Stimulated activated CD4-positive, alpha-beta T cell treated with anti-CD3 and anti-CD28 coated beads, Interleukin-1b, Interleukin-23, amount 100 ng/mL, for 1 hour (primary cell): ENCODE measurements at regions not wholly inside any gene's neighbourhood (a gene's known extent, or its start where the extent isn't known, plus 50 kb on each side); places are given as distances from the start of the nearest gene placed in this dataset.
"Not testable (repeated sequence)": the region's sequence is repeated elsewhere in the genome, so short reads cannot be mapped to it uniquely, and the experiment has no call there.

ENCODE experiments used
- DNase-seq, 2 donors: peaks; one replicate each; pipeline ENCODE4 v3.0.0-alpha.2; 2020; ENCODE audit warnings: low read depth in 2 of 2

DNA sequence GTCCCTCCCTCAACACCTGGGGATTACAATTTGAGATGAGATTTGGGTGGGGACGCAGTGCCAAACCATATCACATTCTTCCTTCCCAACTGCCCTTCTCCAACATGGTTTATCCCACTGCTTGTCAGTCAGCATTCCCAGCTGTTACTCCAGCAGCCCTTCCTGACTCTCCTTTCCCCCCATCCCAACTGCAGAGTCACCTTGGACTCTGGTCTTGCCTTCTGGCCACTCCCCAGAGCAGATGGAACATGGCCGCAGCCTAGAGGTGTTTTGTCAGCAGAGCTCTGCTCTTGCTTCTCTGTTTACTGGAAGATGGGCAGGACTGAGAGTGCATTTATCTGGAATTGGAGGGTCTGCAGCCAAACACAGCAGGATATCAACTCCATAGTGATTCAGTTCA lies 51.2 kb upstream of the MEX3C start:
- DNase-seq: no peak

DNA sequence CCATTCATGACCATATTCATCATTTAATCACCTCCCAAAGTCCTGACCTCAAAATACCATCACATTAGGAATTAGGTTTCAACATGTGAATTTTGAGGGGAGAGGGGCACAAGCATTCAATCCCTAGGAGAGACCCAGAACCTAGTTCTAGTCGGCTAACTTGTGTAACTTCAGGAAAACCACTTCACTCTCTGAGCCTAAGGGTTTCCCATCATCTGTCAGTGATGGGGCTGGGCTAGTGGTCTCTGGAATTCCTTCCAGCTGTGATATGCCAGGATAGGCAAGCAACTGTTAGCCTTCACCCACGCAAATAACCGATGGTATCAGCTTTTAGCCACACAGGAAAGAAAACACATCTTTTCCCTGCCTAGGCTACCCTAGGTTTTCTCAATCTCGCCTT lies 52.5 kb upstream of the MEX3C start:
- DNase-seq: no peak

DNA sequence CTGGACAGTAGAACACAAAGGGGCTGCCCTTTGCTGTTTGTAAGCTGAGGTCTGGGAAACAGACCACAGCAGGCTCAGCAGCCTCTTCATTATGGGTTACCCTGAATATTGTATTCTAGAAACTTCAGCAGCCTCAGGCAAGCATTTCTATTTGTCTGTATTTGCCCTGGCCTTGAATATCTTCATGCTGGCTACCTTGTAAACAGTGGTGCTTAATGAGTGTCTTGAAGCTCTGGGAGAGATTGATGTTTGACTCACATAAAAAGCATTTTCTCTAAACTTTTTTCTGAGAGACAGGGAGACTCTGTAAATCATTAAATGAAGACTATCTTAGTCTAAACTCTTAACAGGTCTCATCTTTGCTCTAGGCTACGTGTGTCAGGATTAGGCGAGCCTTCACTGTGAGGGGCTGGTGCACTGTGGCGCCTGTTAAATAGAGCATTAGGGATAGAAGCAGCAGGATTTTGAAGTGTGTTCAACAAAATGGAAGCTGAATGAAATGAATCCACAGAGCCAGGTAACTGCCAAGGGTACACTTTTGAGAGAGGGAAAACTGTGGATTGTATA lies 53.1 kb upstream of the MEX3C start:
- no peak for DNase-seq

DNA sequence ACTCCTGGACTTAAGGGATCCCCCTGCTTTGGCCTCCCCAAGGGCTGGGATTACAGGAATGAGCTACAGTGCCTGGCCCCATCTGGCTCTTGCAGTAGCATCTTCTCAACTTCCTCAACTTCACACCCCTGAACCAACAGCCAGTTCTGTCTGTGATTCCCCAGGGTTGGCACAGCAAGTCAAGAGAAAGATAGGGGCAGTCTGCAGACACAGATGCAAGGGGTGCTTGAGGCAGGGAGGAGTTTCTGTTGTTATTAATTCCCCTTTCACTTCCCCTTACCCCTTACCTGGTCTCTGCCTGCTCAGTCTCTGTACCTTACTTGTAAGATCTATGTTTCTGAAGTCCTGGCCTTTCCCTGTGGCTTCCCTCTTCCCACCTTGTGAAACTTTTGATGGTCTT lies 54.1 kb upstream of the MEX3C start:
- no peak for DNase-seq

DNA sequence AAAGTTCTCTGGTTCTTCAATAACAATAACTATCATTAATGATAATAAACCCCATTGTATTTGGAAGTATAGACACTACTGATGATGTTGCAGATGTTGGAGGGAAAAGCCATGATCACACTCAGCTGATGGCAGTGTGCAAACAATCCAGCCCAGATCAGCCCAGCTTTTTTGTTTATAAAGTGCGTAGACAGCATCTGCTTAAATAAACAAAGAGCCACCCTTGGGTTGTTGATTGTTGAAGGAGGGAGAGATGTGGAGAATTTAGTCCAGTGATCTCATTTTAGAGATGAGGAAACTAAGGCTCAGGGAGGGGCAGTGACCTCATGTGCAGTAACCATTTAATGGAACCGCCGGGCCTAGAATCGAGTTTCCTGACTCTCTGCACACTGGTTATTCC lies 56.0 kb upstream of the MEX3C start:
- no peak for DNase-seq

DNA sequence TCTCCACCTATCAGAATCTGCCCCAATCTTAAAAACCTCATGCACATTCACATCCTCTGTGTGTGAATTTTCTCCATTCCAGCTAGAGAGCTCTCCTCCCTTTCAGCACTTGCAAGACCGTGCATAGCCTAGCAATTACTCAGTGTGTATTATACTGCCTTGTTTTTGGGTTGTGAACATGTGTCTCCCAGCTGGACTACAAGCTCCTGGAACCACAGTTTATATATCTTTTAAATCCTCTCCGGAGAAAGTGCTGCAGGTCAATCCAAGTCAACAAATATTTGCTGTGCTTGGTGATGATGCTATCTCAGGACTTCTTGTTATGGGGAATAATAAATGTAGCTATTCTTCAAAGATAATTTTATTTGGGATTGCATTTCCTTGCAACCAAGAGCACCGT lies 58.2 kb upstream of the MEX3C start:
- no peak for DNase-seq

DNA sequence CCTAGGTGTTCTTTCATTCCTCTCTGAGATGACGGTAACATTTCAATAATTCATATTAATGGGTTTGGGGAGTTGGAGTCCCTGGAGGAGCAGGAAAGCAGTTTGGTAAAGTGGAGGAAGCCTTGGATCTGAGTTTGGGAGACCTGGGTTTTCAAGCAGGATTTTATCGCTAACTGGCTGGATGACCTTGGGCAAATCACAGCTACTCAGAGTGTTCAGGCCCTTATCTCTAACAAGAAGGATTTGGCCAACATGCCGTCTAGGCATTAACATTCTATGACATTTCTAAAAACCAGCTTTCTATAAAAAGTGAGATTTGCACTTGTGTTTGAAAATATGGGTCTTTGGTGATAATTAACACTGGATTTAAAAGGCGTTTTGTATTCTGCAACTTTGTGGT lies 59.7 kb upstream of the MEX3C start:
- no peak for DNase-seq

DNA sequence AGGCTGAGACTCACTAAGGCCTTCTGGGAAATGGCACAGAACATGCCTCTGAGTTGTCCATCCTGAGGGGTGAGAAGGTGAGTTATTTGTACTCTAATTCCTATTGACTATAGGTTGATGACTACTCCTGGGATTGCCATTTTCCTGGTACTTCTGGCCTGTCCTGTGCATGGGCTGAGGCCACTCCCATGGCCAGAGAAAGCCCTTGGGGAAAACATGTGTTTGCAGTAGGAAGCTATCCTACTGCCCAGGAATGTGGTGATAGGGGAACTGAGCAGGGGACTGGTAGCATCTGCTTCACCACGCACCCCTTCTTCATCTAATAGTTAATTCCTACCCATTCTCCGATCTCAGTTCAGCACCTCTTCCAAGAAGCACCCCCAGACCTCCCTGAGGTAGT lies 62.6 kb upstream of the MEX3C start:
- DNase-seq: no peak

DNA sequence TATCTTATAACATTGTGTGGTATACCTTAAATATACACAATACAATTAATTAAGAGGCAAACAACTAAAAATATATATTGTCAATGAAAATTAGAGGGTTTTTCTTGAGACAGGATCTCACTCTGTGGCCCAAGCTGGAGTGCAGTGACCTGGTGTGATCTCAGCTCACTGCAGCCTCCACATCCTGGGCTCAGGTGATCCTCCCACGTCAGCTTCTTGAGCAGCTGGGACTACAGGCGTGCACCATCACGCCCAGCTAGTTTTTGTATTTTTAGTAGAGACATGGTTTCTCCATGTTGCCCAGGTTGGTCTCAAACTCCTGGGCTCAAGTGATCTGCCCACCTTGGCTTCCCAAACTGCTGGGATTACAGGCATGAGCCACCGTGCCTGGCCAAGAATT lies 68.6 kb upstream of the MEX3C start:
- DNase-seq: not testable (repeated sequence)

DNA sequence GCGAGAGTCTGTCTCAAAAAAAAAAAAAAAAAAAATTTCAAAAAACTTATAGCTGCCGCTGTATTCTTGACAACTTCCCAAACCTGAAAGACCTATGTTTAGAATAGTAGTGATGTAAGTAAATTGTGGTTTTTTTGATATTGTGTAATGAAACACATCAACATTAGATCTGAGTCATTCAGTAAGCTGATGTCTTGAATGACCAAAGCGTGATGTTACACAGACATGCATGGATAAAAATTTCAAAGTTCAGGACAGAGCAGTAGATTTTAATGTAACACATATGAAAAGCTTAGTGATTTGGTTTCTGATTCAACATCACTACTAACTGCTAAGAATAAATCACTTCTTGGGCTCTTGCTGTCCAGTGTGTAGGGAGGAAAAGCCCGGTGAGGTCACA lies 69.3 kb upstream of the MEX3C start:
- no peak for DNase-seq

DNA sequence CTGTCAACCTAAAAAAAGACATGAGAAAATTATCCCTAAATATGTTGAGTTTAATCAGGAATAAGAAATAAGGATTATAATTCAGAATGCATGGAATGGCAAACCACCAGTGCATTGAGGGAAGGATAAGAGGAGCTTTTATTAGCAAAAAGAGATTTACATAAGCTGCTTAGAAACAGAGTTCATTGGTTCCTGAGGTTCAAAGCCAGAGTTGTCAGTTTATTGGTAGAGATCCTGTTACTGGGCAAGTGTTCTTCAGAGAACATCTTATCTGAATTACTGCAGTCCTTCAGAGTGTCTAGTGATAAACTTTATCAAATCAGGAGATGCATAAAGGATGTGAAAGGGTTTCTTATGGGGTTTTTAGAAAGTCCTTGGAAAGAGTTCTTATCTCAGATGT lies 76.0 kb upstream of the MEX3C start:
- DNase-seq: no peak

DNA sequence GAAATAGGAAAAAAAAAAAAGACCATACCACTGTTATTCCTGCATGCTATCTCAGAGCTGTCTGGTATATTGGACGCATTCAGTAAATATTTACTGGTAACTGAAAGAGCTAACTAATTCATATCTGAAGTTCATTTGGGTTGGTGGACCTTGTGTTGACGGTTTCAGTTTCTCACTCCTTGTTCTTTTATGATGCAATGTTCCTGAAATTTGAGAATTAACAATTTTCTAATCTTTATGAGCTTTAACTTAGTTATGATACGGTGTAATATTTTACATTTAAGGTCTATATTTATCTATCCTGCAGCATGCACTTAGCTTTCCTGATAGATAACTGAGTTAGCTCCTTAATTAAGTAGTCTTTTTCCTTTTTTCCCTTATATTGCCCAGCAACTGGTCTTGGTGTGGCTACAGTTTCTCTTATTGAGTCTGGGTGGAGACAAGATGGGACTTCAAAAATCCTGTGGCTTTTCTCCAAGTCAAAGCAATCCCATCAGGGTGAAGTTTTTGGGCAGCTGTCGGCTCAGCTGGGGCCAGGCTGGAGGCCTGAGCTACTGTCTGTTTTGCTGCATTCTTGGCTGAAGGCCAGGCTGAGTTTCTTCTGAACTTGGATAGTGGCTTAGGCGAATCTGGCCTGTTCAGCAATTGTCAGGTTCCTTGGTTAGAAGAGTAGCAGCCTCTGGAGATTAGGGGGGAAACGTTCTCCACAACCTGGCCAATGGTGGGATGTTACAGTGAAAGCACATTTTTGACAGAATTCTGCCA lies 78.4 kb upstream of the MEX3C start:
- no peak for DNase-seq

DNA sequence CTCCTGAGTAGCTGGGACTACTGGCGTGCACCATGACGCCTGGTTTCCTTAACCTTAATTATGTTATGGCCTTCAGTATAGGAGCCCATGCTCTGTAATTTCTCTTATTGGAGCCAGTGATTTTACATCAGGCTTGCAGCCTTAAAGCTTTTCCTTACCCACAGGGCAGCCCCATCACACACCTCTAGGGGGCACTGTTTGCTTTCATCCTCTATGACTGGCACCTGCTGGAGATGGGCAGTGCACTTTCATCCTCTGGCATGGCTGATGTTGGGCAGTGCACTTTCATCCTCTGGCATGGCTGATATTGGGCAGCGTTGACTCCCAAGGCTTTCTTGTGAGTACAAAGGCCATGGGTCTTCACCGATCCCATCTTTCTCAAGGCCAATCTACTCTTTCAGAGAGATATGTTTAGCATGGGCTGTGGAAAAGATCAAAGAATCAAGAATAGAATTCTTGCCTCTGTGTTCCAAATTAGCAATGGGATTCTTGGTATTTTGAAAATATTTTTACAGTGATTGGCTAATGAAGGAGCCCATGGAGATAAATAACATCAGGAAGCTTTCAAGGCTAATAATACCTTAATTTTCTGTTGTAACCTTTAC lies 80.7 kb upstream of the MEX3C start:
- peak in 1 of 2 donors; percentile 3 for DNase-seq

DNA sequence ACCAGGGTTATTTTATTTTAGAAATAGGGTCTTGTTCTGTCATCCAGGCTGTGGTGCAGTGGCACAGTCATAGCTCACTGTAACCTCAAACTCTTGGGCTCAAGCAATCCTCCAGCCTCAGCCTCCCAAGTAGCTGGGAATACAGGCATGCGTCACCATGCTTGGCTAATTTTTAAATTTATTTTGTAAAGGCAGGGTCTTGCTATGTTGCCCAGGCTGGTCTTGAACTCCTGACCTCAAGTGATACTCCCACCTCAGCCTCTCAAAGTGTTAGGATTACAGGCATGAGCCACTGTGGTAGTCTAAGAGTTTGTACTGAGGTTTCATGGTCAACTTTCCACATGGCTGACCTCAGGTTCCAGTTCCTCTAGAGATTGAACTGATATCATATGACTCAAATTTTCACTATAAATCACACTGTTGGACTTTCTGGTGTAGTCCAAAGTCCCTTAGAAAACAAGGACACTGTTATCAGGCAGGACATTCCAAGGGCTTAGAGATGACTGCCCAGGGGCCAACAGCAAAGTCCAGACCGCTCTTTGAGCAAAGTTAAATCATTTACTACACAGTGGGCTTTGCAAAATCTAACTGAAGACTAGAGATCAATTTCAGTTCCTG lies 82.0 kb upstream of the MEX3C start:
- DNase-seq: no peak

DNA sequence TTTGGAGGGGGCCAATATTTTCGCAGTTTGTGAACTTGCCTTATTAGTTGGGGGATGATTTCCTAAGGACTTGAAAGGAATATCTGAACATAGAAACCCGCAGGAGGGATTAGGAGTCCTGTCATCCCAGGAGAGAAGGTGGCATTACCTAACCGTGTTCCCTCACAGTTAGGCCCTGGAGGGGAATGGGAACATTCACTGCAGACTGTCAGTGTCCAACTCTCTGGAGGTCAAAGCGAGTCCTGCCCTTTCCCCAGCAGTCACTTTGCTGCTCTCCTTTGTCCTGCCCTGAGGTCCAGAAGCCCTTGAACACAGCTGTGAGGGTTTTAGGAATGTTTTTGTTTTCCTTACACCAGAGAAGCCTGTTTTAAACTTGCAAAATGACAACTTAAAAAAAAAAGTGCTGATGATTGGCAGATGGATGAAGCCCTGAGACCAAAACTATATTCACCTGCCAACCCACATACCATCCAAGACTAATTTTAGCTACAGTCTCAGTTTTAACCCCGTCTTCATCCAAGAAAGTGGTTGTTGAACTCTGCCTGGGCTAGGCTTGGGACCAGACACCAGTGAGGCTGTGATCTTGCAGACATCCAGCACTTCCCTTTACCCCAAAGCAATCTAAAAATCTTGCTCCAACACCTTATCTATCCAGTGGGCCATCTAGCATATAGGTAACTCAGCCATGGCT lies 90.5 kb upstream of the MEX3C start:
- no peak for DNase-seq

DNA sequence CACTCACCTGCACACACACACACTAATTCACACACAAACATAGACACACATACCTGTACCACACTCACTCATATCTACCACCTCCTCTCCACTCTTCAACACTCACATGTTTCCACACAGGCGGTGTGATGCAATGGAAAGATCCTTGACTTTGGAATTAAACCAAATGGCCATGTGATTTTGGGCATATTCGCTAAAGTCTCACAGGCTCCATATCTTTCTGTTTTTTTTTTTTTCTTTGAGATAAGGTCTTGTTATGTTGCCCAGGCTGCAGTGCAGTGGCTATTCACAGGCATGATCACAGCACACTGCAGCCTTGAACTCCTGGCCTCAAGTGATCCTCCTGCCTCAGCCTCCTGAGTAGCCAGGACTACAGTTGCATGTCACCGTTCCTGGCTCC lies 91.1 kb upstream of the MEX3C start:
- no peak for DNase-seq

DNA sequence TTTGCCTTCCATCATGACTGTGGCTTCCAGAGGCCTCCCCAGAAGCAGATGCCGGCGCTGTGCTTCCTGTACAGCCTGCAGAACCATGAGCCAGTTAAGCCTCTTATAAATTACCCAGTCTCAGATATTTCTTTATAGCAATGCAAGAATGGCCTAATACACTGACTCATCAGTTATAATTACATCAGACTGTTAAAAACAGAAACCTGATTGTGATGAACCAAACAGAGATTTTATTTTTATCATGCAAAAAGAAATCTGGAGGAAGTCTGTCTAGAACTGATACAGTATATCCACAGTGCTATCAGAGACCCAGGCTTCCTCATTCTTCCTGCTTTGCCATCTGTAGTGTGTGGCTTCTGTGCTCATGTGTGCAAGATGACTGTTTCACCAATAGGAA lies 93.4 kb upstream of the MEX3C start:
- no peak for DNase-seq

DNA sequence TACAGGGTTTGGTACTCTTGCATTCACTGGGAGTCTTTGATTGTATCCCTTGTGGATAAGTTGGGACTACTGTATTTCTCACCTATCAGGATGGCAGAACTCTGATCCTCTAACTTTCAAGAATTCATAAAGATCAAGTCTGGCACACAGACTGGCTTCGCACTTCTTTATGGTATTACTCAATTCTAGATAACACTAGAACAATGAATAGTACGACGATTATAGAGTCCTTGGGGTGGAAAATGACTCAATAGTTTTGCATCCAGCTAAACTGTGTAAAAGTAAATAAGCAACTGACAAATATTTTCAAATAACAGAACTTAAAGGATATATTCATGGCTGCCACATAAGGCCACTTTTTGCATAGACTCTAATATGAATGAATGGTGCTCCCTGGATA lies 103.4 kb upstream of the MEX3C start:
- DNase-seq: no peak

DNA sequence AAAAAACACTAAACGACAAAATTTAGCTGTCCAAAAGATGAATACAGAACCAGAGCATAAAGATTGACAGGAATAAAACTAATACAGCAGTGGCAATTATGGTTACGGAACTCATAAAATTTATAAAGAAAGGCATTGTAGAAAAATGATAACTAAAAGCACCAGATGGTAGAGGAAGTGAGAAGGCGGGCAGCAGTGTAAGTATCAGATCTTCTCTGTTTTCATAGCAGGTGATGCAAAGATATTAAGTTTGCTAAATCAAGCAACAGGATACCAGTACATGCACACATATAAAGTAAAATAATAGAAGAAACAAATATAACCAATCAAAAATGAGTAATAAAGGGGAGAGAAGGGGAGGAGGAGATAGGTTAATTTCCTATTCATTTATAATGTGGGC lies 103.9 kb upstream of the MEX3C start:
- DNase-seq: no peak

DNA sequence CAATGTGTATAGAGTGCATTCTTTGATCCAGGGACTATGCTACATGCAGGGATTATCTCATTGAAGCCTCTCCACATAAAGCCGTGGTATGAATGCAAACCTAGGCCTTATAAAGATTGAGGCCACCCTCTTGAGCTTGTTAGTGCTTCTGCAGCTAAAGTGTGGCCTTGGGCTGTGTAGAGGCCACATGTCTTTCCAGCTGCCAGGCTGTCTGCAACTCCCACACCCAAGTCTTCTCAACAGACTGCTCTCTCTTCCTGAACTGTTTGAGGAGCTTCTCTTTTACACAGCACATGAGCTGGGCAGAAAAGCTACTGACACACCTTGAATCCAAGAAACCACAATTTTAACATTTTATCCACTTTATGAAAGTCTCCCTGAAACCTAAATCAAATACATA lies 119.2 kb upstream of the MEX3C start:
- DNase-seq: no peak

DNA sequence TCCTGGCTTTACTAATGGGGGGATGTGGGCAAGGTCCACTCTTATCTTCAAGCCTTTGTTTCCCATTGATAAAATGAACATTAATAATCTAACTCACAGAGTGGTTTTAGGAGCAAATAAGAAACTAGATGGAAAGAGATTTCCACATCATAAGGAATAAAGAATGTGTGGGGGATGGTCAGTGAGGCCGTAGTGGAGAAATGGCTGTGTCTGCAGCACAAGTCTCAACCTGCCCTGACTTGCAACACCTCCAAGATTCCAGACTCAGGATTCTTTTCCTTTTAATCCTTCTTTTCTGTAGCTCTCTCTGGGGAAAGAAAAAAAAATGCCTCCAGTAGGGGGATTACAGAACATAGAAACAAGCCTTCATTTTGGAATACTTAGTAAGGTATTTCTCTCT lies 124.2 kb upstream of the MEX3C start:
- no peak for DNase-seq

DNA sequence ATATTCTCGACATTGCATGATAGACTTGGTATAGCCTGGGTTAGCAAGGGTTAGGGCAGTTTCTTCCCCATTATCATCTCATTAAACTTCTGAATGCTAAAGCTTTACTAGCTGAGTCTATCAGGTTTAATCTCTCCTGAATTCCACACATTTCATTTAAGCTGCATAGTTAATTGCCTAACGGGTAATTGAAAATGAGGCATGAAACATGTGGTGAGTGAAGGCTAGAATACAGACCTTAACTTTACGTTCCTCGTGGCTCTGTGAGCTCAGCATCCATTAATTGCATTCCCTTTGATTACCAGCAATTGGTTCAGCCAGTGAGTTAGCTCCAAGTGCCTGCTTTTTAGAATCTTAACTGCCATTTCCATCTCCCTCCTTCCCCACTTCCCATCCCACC lies 126.5 kb upstream of the MEX3C start:
- DNase-seq: no peak

DNA sequence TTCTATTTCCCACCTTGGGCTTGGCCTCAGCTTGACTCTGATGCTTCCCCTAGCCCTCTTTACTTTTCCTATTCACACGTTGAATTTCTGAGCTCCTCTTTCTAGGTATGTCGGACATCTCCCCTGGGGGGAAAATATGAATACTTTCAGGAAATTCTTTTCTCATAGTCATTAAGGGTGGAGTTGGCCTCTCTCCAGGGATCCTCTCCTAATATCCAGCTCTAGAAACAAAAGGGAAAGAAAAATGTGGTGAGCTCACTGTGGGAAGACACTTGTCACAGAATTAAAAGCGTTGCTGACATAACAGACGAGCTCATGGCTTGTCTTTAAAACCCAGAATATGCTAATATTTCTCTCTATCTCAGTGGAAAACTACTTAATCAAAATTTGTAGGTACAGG lies 132.7 kb upstream of the MEX3C start:
- DNase-seq: no peak
